ENCODE measurements at regions not wholly inside any gene's neighbourhood (a gene's known extent, or its start where the extent isn't known, plus 50 kb on each side); places are given as distances from the start of the nearest gene placed in this dataset.
"Not testable (repeated sequence)": the region's sequence is repeated elsewhere in the genome, so short reads cannot be mapped to it uniquely, and the experiment has no call there.

- not testable (repeated sequence) for H3K56ac ChIP-seq (ENCODE audit: low read length)
Measured at GRCh38 chr21:9788281-9788680, 733.1 kb upstream of the TPTE start.

GRCh38 chr21:9790354-9790753 is 731.0 kb upstream of the TPTE start:
- H3K23ac ChIP-seq (ENCODE audit: low read length) = not testable (repeated sequence)

More at GRCh38 chr21:9788281-9788680, 733.1 kb upstream of the TPTE start:
- not testable (repeated sequence) for H3K27me3 ChIP-seq (ENCODE audit: insufficient read depth, low read length, poor library complexity); H3K4ac ChIP-seq (ENCODE audit: low read depth, low read length); H3K4me3 ChIP-seq (ENCODE audit: low read length); H3K23ac ChIP-seq (ENCODE audit: low read length); H4K8ac ChIP-seq (ENCODE audit: low read depth, low read length); H3K9ac ChIP-seq (ENCODE audit: low read length); H3K79me2 ChIP-seq (ENCODE audit: control insufficient read depth, insufficient read depth, low read length); H3K4me1 ChIP-seq (ENCODE audit: control insufficient read depth, low read depth, low read length); H4K5ac ChIP-seq (ENCODE audit: low read length); H2BK5ac ChIP-seq (ENCODE audit: low read length); H2BK120ac ChIP-seq (ENCODE audit: low read depth, low read length); H2AK5ac ChIP-seq (ENCODE audit: low read length); H3K36me3 ChIP-seq (ENCODE audit: control insufficient read depth, insufficient read depth, low read length); DNase-seq; H3K18ac ChIP-seq (ENCODE audit: low read length); H3K79me1 ChIP-seq (ENCODE audit: low read length); H2BK15ac ChIP-seq (replicated peaks; ENCODE audit: low read depth); H3K4me2 ChIP-seq (ENCODE audit: low read length); H3K27ac ChIP-seq (ENCODE audit: low read depth, low read length)
- WGBS (ENCODE audit: extremely low coverage, insufficient coverage, low lambda C conversion rate) = no CpG with 5 or more reads among the region's 5 CpGs

GRCh38 chr21:9791453-9791852 is 729.9 kb upstream of the TPTE start:
- H3K56ac ChIP-seq (ENCODE audit: low read length); DNase-seq; H3K79me1 ChIP-seq (ENCODE audit: low read length); H3K27ac ChIP-seq (ENCODE audit: low read depth, low read length); H4K5ac ChIP-seq (ENCODE audit: low read length); H3K27me3 ChIP-seq (ENCODE audit: insufficient read depth, low read length, poor library complexity); H2BK120ac ChIP-seq (ENCODE audit: low read depth, low read length); H2AK5ac ChIP-seq (ENCODE audit: low read length); H2BK5ac ChIP-seq (ENCODE audit: low read length); H3K9ac ChIP-seq (ENCODE audit: low read length); H3K23ac ChIP-seq (ENCODE audit: low read length); H4K8ac ChIP-seq (ENCODE audit: low read depth, low read length); H3K36me3 ChIP-seq (ENCODE audit: control insufficient read depth, insufficient read depth, low read length); H3K18ac ChIP-seq (ENCODE audit: low read length); H2BK15ac ChIP-seq (replicated peaks; ENCODE audit: low read depth); H3K4me1 ChIP-seq (ENCODE audit: control insufficient read depth, low read depth, low read length); H3K4ac ChIP-seq (ENCODE audit: low read depth, low read length); H3K79me2 ChIP-seq (ENCODE audit: control insufficient read depth, insufficient read depth, low read length); H3K4me2 ChIP-seq (ENCODE audit: low read length); H3K4me3 ChIP-seq (ENCODE audit: low read length): not testable (repeated sequence)
- no CpG with 5 or more reads among the region's 2 CpGs for WGBS (ENCODE audit: extremely low coverage, insufficient coverage, low lambda C conversion rate)

More at GRCh38 chr21:9790354-9790753, 731.0 kb upstream of the TPTE start:
- not testable (repeated sequence) for H4K5ac ChIP-seq (ENCODE audit: low read length); H3K4me3 ChIP-seq (ENCODE audit: low read length); H3K9ac ChIP-seq (ENCODE audit: low read length); H2BK15ac ChIP-seq (replicated peaks; ENCODE audit: low read depth); H3K27me3 ChIP-seq (ENCODE audit: insufficient read depth, low read length, poor library complexity); DNase-seq; H2AK5ac ChIP-seq (ENCODE audit: low read length); H3K79me1 ChIP-seq (ENCODE audit: low read length); H4K8ac ChIP-seq (ENCODE audit: low read depth, low read length); H2BK120ac ChIP-seq (ENCODE audit: low read depth, low read length); H3K18ac ChIP-seq (ENCODE audit: low read length); H3K4me2 ChIP-seq (ENCODE audit: low read length); H3K56ac ChIP-seq (ENCODE audit: low read length); H2BK5ac ChIP-seq (ENCODE audit: low read length); H3K4me1 ChIP-seq (ENCODE audit: control insufficient read depth, low read depth, low read length); H3K79me2 ChIP-seq (ENCODE audit: control insufficient read depth, insufficient read depth, low read length); H3K36me3 ChIP-seq (ENCODE audit: control insufficient read depth, insufficient read depth, low read length); H3K27ac ChIP-seq (ENCODE audit: low read depth, low read length); H3K4ac ChIP-seq (ENCODE audit: low read depth, low read length)
- no CpG with 5 or more reads among the region's 6 CpGs for WGBS (ENCODE audit: extremely low coverage, insufficient coverage, low lambda C conversion rate)

- H4K5ac ChIP-seq (ENCODE audit: low read length); H2BK15ac ChIP-seq (replicated peaks; ENCODE audit: low read depth); H3K4me1 ChIP-seq (ENCODE audit: control insufficient read depth, low read depth, low read length); DNase-seq; H2BK120ac ChIP-seq (ENCODE audit: low read depth, low read length); H3K18ac ChIP-seq (ENCODE audit: low read length); H3K4ac ChIP-seq (ENCODE audit: low read depth, low read length); H2BK5ac ChIP-seq (ENCODE audit: low read length); H3K27ac ChIP-seq (ENCODE audit: low read depth, low read length); H3K56ac ChIP-seq (ENCODE audit: low read length); H3K9ac ChIP-seq (ENCODE audit: low read length); H3K23ac ChIP-seq (ENCODE audit: low read length); H3K4me2 ChIP-seq (ENCODE audit: low read length); H3K27me3 ChIP-seq (ENCODE audit: insufficient read depth, low read length, poor library complexity); H3K79me1 ChIP-seq (ENCODE audit: low read length); H4K8ac ChIP-seq (ENCODE audit: low read depth, low read length); H3K36me3 ChIP-seq (ENCODE audit: control insufficient read depth, insufficient read depth, low read length); H3K79me2 ChIP-seq (ENCODE audit: control insufficient read depth, insufficient read depth, low read length); H2AK5ac ChIP-seq (ENCODE audit: low read length): not testable (repeated sequence)
- no CpG with 5 or more reads among the region's 4 CpGs for WGBS (ENCODE audit: extremely low coverage, insufficient coverage, low lambda C conversion rate)
- H3K4me3 ChIP-seq (ENCODE audit: low read length) = peak overlapping the region; percentile 30
Measured at GRCh38 chr21:9795291-9795690, 726.1 kb upstream of the TPTE start.

GRCh38 chr21:9796293-9796692 is 725.1 kb upstream of the TPTE start:
- H3K23ac ChIP-seq (ENCODE audit: low read length); H3K4me3 ChIP-seq (ENCODE audit: low read length); H3K36me3 ChIP-seq (ENCODE audit: control insufficient read depth, insufficient read depth, low read length); H3K27me3 ChIP-seq (ENCODE audit: insufficient read depth, low read length, poor library complexity); H3K4me2 ChIP-seq (ENCODE audit: low read length); H4K8ac ChIP-seq (ENCODE audit: low read depth, low read length); H3K27ac ChIP-seq (ENCODE audit: low read depth, low read length); H2AK5ac ChIP-seq (ENCODE audit: low read length); H3K56ac ChIP-seq (ENCODE audit: low read length); H3K79me1 ChIP-seq (ENCODE audit: low read length); H2BK15ac ChIP-seq (replicated peaks; ENCODE audit: low read depth); H3K18ac ChIP-seq (ENCODE audit: low read length); H2BK120ac ChIP-seq (ENCODE audit: low read depth, low read length); H3K4ac ChIP-seq (ENCODE audit: low read depth, low read length); H3K79me2 ChIP-seq (ENCODE audit: control insufficient read depth, insufficient read depth, low read length); H3K4me1 ChIP-seq (ENCODE audit: control insufficient read depth, low read depth, low read length); DNase-seq; H4K5ac ChIP-seq (ENCODE audit: low read length); H3K9ac ChIP-seq (ENCODE audit: low read length); H2BK5ac ChIP-seq (ENCODE audit: low read length): not testable (repeated sequence)

GRCh38 chr21:9807675-9808074 is 713.7 kb upstream of the TPTE start:
- H3K18ac ChIP-seq (ENCODE audit: low read length); H2BK5ac ChIP-seq (ENCODE audit: low read length): not testable (repeated sequence)
- no CpG with 5 or more reads among the region's 5 CpGs for WGBS (ENCODE audit: extremely low coverage, insufficient coverage, low lambda C conversion rate)

More at GRCh38 chr21:9807675-9808074, 713.7 kb upstream of the TPTE start:
- H2BK120ac ChIP-seq (ENCODE audit: low read depth, low read length); H3K27ac ChIP-seq (ENCODE audit: low read depth, low read length); H2AK5ac ChIP-seq (ENCODE audit: low read length); DNase-seq; H3K36me3 ChIP-seq (ENCODE audit: control insufficient read depth, insufficient read depth, low read length); H3K23ac ChIP-seq (ENCODE audit: low read length); H3K4me1 ChIP-seq (ENCODE audit: control insufficient read depth, low read depth, low read length); H4K5ac ChIP-seq (ENCODE audit: low read length); H3K56ac ChIP-seq (ENCODE audit: low read length); H3K4me2 ChIP-seq (ENCODE audit: low read length); H3K9ac ChIP-seq (ENCODE audit: low read length); H3K79me2 ChIP-seq (ENCODE audit: control insufficient read depth, insufficient read depth, low read length); H3K27me3 ChIP-seq (ENCODE audit: insufficient read depth, low read length, poor library complexity); H3K4me3 ChIP-seq (ENCODE audit: low read length); H3K4ac ChIP-seq (ENCODE audit: low read depth, low read length); H3K79me1 ChIP-seq (ENCODE audit: low read length); H4K8ac ChIP-seq (ENCODE audit: low read depth, low read length); H2BK15ac ChIP-seq (replicated peaks; ENCODE audit: low read depth): not testable (repeated sequence)
